ENCODE measurements at regions not wholly inside any gene's neighbourhood (a gene's known extent, or its start where the extent isn't known, plus 50 kb on each side); places are given as distances from the start of the nearest gene placed in this dataset.
"Not testable (repeated sequence)": the region's sequence is repeated elsewhere in the genome, so short reads cannot be mapped to it uniquely, and the experiment has no call there.

DNA sequence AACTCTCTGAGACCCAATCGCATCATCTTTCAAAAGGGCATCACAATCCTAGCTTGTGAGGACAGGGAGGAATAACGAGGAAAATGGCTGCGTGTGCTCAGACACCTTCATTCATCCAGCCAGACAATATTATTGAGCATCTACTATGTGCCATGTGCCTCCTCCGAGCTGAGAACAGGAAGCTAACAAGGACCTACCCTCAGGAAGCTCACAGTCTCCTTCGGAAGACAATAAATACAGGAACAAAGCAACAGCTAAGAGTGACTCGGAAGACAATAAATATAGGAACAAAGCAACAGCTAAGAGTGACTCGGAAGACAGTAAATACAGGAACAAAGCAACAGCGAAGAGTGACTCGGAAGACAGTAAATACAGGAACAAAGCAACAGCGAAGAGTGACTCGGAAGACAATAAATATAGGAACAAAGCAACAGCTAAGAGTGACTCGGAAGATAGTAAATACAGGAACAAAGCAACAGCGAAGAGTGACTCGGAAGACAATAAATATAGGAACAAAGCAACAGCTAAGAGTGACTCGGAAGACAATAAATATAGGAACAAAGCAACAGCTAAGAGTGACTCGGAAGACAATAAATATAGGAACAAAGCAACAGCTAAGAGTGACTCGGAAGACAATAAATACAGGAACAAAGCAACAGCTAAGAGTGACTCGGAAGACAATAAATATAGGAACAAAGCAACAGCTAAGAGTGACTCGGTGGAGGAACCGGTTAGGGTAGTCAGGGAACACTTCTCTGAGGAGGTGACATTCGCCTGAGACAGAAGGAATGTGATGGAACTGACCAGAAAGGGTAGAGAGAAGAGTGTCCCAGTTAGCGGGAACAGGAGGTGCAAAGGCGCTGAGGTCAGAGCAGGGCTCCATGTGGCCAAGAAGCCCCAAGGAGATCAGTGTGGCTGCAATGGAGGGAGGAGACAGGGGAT lies 55.6 kb upstream of the SIRPA start:
- TF ChIP-seq, protein P1, sequence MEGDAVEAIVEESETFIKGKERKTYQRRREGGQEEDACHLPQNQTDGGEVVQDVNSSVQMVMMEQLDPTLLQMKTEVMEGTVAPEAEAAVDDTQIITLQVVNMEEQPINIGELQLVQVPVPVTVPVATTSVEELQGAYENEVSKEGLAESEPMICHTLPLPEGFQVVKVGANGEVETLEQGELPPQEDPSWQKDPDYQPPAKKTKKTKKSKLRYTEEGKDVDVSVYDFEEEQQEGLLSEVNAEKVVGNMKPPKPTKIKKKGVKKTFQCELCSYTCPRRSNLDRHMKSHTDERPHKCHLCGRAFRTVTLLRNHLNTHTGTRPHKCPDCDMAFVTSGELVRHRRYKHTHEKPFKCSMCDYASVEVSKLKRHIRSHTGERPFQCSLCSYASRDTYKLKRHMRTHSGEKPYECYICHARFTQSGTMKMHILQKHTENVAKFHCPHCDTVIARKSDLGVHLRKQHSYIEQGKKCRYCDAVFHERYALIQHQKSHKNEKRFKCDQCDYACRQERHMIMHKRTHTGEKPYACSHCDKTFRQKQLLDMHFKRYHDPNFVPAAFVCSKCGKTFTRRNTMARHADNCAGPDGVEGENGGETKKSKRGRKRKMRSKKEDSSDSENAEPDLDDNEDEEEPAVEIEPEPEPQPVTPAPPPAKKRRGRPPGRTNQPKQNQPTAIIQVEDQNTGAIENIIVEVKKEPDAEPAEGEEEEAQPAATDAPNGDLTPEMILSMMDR (IDR thresholded peaks at IDR 0.05), result not testable (repeated sequence)
- TF ChIP-seq POLR2A (IDR thresholded peaks at IDR 0.05), result not testable (repeated sequence)

Measured in esophagus squamous epithelium (tissue), 4 donors.